Muscle of back (tissue), 3 donors: ENCODE measurements at regions not wholly inside any gene's neighbourhood (a gene's known extent, or its start where the extent isn't known, plus 50 kb on each side); places are given as distances from the start of the nearest gene placed in this dataset.

Experiments used
- DNase-seq, 3 donors: peaks; one replicate each; pipeline versions ENCODE4 v3.0.0 to v3.0.0-alpha.2; 2013

DNA sequence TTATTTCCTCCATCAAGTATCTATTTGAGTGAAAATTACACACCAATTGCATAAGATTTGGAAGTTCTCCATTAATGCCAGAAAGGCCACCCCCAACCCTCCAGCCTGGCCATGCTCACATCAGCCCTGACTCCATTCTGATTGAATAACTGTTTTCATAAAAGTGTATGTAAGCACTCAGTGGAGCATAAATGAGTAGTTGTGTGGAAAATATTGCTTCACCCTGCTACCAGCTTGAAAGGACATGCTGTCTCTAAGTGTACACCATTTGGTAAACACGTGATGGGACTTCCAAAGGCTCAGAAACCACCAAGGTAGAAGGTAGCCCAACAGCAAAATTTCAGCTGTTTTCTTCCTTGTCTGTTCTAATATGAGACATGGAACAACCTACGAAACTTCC, 393.8 kb downstream of the ZNF385D start:
- DNase-seq = no peak

DNA sequence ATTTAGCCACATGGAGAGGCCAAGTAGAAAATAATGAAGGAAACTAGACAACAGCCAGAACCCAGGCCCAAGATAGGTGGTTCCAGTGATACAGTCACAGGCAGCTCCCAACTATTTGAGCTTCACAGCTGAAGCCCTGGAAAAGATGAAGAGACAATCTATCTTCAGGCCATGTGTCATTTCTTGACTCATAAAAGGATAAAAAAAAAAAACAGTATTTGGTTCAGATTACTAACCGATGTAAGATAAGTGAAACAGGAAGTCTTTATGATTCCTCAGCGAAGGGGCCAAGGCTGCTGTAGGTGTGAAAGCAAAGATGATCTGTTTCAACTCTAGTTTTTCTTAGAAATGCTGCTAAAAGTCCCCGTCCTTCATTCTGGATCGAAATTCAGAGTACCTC, 394.6 kb downstream of the ZNF385D start:
- peak in 1 of 3 donors; percentile 9 for DNase-seq

DNA sequence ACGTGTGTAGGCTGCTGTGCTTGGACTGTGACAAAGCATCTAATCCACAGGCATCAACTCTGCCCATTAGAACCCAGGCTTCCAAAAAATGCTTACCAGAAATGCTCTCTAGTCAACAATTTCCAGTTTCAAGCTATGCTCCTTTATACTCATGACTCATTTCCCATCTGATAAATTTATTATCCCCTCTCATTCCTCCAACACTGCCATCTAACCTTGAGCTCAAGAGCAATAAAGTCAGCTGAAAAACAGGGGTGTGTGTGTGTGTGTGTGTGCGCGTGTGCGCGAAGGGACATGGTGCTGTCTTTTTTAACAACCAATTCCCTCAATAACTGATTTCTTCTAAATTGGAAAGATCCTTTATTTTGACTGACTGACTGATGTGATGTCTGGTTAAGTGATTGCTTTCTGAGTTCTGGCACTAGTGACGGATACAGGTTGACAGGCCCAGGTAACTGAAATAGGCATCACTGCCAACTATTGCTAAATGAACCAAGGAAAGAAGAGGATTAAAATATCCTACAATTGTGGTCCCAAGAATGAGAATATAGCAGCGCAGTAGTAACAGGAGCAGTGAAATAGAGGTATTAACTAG, 405.5 kb downstream of the ZNF385D start:
- no peak for DNase-seq

GRCh38 chr3:21331857-21332256, 419.2 kb downstream of the ZNF385D start:
- DNase-seq = no peak

DNA sequence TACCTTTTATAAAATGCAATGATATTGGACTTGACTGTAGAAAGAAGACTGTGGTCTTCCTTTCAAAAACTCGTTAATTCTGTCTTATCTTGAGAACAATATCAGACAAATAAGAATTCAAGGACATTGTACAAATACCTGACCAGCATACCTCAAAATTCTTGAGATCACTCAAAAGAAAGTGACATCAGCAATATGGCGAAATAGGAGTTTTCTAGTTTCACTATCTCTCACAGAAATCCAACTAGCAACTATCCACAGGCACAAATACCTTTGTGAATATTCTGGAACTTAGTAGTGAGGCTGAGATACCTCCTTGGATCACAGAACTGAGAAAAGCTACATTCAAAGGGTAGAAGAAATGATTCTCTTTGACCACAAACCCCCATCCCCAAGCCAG, 419.7 kb downstream of the ZNF385D start:
- DNase-seq = no peak

- no peak for DNase-seq
Observed at GRCh38 chr3:21330293-21330692, 420.7 kb downstream of the ZNF385D start.

DNA sequence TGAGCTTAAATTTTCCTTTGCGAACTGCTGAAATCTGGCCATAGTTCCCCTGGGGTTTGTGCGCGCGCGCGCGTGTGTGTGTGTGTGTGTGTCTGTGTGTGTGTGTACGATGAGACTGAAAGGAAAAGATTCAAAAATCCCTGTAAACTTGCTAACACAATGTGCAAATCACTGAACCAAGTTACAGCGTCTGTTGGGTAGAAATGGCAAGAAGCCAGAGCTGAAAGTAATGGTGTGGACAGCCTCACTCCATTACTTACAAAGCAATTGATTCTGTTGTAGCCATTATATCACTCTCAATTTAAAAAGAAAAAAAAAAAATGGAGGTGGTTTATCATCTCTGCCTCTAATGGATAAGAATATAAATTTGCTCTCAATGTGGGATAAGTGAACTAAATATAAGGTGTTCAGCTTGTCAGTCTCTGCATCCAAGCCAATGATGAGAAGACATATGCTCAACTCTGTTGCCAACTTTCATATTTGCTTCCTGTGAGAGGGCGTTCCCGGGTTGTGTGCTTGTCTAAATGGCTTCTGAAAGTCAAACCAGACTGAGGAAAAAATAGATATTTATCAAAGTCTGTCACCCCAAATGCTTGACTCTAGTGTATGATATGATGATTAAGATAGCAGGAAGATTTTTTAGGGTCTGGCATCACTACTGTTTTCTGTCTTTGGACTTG, 422.2 kb downstream of the ZNF385D start:
- peak in 1 of 3 donors; percentile 27 for DNase-seq

- peak in 1 of 3 donors; percentile 36 for DNase-seq
Observed at GRCh38 chr3:21326704-21327475, 424.1 kb downstream of the ZNF385D start.

- DNase-seq = no peak
Observed at GRCh38 chr3:21314688-21315087, 436.3 kb downstream of the ZNF385D start.

DNA sequence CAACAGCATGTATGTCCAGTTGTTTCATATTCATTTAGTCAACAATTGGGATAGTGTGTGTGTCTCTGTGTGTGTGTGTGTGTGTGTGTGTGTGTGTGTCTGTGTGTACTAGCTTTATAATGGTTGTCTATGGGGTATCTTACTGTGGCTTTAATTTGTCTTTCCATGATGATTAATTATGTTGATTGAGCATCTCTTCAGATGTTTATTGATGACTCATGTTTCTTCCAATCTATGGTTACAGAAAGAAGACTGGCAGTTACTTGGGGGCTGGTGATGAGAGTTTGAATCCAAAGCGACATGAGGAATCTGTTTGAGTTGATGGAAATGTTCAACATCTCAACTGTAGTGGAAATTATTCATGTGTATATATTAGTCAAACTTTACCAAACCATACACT, 440.1 kb downstream of the ZNF385D start:
- no peak for DNase-seq

- DNase-seq = no peak
Observed at GRCh38 chr3:21310161-21310560, 440.8 kb downstream of the ZNF385D start.

GRCh38 chr3:21297304-21297703, 453.7 kb downstream of the ZNF385D start:
- DNase-seq = no peak

DNA sequence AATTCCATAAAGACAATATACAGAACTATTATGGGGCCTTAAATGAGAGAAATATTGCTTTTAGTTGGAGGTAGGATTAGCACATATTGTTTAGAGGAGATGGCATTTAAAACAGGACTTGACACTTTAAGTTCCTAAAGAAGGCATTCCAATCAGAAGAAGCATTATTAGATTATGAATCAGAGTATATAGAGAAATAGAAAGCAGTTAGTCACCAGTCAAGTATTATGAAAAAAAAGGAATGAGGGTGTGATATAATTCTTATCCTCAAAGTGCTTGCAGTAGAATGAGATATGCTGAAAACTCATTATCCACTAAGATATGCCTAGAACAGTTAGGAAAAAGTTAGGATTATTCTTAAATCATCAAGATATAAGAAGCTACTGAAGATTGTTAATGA, 456.2 kb downstream of the ZNF385D start:
- DNase-seq = peak in 1 of 3 donors; percentile 38

DNA sequence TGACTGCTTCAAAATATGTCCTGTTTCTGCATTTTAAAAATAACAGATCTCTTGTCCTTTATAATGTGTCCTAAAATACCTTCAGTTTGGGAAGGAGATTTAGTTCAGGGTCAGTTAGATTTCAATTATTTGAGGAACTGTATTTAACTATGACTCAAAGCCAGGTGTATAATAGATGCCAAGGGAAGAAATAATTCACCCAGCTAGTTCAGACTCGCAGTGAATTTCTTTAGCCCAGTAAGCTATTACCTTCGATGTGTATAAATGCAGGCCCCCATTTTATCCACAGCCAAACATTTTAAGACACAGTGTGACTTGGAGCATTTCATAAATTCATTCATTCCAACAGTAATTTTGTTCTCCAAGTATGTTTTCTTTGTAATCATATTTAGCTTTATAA, 458.0 kb downstream of the ZNF385D start:
- no peak for DNase-seq

DNA sequence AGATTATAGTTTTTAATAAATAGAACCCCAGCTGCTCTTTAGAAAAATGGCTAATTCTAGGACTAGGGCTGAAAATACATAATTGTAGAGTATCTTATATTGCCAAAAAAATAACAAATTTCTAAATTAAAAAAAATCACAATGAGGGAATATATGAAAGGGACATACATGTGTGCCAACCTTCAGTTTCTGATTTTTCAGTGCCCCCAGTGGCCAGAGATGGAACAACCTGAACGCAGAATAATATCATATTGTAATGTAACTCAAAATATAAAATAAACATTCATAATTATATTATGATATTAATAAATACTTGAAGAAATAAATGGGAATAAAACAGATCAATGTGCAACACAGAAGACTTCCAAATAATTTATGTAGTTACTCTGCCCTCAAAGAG, 460.5 kb downstream of the ZNF385D start:
- no peak for DNase-seq

GRCh38 chr3:21274079-21274571, 476.9 kb downstream of the ZNF385D start:
- peak; percentile 24 to 58 (median 31) for DNase-seq

GRCh38 chr3:21273259-21274025, 477.6 kb downstream of the ZNF385D start:
- peak; percentile 49 to 88 (median 80) for DNase-seq

DNA sequence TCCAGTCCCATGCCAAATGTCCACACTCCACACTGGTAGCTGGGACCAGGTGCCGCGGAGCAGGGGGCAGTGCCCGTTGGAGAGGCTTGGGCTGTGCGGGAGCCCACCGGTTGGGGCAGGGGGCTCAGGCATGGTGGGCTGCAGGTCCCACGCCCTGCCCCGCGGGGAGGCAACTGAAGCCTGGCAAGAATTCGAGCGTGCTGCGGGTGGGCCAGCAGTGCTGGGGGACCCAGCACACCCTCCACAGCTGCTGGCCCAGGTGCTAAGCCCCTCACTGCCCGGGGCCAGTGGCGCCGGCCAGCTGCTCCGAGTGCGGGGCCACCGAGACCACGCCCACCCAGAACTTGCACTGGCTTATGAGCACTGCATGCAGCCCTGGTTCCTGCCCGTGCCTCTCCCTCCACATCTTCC, 479.4 kb downstream of the ZNF385D start:
- no peak for DNase-seq

GRCh38 chr3:21269882-21270281, 481.1 kb downstream of the ZNF385D start:
- no peak for DNase-seq

DNA sequence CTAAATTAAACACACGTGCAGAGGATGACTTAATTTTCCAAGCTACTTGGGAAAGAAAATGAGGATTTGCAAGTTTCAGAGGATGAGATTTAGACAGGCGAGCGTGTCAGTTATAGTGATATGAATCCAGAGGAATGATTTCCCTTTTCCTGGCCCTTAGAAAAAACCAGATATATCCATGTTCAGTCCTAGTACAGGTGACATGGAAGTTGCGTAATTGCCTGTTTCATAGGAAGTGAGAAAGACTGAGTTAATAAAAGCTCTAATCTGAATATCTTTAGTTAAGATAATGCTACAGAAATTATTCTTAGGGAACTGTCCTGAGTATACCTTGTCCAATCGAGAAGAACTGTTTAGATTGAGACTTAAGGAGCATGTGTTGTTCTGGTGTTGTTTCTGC, 490.5 kb downstream of the ZNF385D start:
- no peak for DNase-seq

DNA sequence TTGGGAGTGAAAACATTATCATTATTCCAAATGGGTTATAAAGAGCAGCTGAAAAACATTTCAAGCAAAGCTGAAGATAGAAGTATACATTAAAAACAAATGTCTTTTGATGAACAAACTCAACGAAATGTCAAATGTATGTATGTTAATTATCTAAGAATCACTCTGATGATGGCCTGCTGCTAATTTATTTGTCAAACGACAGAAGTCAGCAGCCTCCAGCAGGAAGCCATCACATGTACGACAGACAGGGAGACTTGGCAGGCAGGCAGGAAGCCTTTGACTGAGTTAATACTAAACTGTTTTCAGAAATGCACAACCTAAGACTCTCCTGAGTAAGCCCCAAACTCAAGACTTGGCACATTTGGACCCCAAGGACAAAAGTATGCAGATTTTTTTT, 491.1 kb downstream of the ZNF385D start:
- DNase-seq = peak in 1 of 3 donors; percentile 24

GRCh38 chr3:21256932-21257331, 494.1 kb downstream of the ZNF385D start:
- DNase-seq = peak in 1 of 3 donors; percentile 39
